ENCODE measurements at regions not wholly inside any gene's neighbourhood (a gene's known extent, or its start where the extent isn't known, plus 50 kb on each side); places are given as distances from the start of the nearest gene placed in this dataset.
A peak's percentile ranks its signal among the peaks of the same experiment; 100 is the strongest.

GRCh38 chrX:125103693-125104092, 216.0 kb upstream of the TEX13C start:
- Mint-ChIP-seq H3K4me3 (no peak overlapping the region), H3K27me3 (ENCODE audit: insufficient read depth) (no peaks in the 10 kb centered on the region), H3K36me3 (ENCODE audit: low read depth) (no peaks in the 10 kb centered on the region), H3K4me1 (peaks cover 5% of the 10 kb centered on the region), H3K9me3 (no peaks in the 10 kb centered on the region), H3K27ac (no peak overlapping the region)
- 94% methylated on average over 8 of the region's 11 CpGs; no CpG with 5 or more reads in 1 of the 2 experiments for WGBS, 2 experiments (ENCODE audit: insufficient coverage in 1 of 2, insufficient read length in 1 of 2)
- no peaks in the 10 kb centered on the region for H3K36me3 ChIP-seq (ENCODE audit: control insufficient read depth, insufficient read depth, low read length)
- no peak for DNase-seq
- no peak for TF ChIP-seq CTCF (conservative IDR thresholded peaks at IDR 0.05)
- H3K9me3 ChIP-seq (ENCODE audit: control insufficient read depth, low read length) = no peaks in the 10 kb centered on the region
- no peak overlapping the region for H3K9ac ChIP-seq (ENCODE audit: extremely low read depth, low read length, poor library complexity, severe bottlenecking)
- H3K4me1 ChIP-seq (ENCODE audit: control insufficient read depth, insufficient read depth, low read length) = no peaks in the 10 kb centered on the region
- no peaks in the 10 kb centered on the region for H3K27me3 ChIP-seq (ENCODE audit: control insufficient read depth, insufficient read depth, low read length, poor library complexity, severe bottlenecking)
- H3K4me3 ChIP-seq (ENCODE audit: low read length) = no peak overlapping the region
- H3K27ac ChIP-seq (ENCODE audit: low read depth, low read length) = no peak overlapping the region

DNA sequence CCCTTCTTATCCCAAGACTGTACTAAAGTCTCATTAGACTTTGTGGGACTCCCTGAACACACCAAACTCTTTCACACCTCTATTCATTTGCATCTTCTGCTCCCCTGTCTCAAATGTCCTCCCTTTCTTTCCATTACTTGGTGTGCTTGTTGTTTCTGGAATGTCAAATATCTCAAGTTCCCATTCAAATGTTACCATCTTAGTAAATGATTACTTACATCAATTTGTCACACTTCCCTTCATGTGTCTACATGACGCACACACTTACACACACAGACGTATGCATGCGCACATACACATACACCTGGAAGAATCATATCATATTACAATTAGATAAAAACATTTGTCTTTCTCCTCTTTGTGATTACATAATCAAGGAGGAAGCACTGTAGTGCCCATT, 210.8 kb upstream of the TEX13C start:
- H3K36me3 Mint-ChIP-seq (ENCODE audit: low read depth) = no peaks in the 10 kb centered on the region
- no peaks in the 10 kb centered on the region for H3K4me1 ChIP-seq (ENCODE audit: control insufficient read depth, insufficient read depth, low read length)
- H3K27me3 ChIP-seq (ENCODE audit: control insufficient read depth, insufficient read depth, low read length, poor library complexity, severe bottlenecking) = no peaks in the 10 kb centered on the region
- no peak overlapping the region for H3K27ac Mint-ChIP-seq
- no peaks in the 10 kb centered on the region for H3K36me3 ChIP-seq (ENCODE audit: control insufficient read depth, insufficient read depth, low read length)
- H3K4me1 Mint-ChIP-seq = peaks cover 5% of the 10 kb centered on the region
- H3K9me3 ChIP-seq (ENCODE audit: control insufficient read depth, low read length) = no peaks in the 10 kb centered on the region
- no peak overlapping the region for H3K4me3 Mint-ChIP-seq
- H3K9ac ChIP-seq (ENCODE audit: extremely low read depth, low read length, poor library complexity, severe bottlenecking) = no peak overlapping the region
- H3K27me3 Mint-ChIP-seq (ENCODE audit: insufficient read depth) = peaks cover 12% of the 10 kb centered on the region
- TF ChIP-seq CTCF (conservative IDR thresholded peaks at IDR 0.05) = no peak
- DNase-seq = no peak
- no peaks in the 10 kb centered on the region for H3K9me3 Mint-ChIP-seq
- H3K27ac ChIP-seq (ENCODE audit: low read depth, low read length) = no peak overlapping the region
- no peak overlapping the region for H3K4me3 ChIP-seq (ENCODE audit: low read length)
- 94% methylated on average over 3 of the region's 3 CpGs; no CpG with 5 or more reads in 1 of the 2 experiments for WGBS, 2 experiments (ENCODE audit: insufficient coverage in 1 of 2, insufficient read length in 1 of 2)

- no peaks in the 10 kb centered on the region for H3K27me3 Mint-ChIP-seq (ENCODE audit: insufficient read depth)
- Histone ChIP-seq H3K9me3 (ENCODE audit: control insufficient read depth, low read length) (no peaks in the 10 kb centered on the region), H3K36me3 (ENCODE audit: control insufficient read depth, insufficient read depth, low read length) (no peaks in the 10 kb centered on the region), H3K4me3 (ENCODE audit: low read length) (no peak overlapping the region), H3K9ac (ENCODE audit: extremely low read depth, low read length, poor library complexity, severe bottlenecking) (no peak overlapping the region), H3K27me3 (ENCODE audit: control insufficient read depth, insufficient read depth, low read length, poor library complexity, severe bottlenecking) (no peaks in the 10 kb centered on the region), H3K4me1 (ENCODE audit: control insufficient read depth, insufficient read depth, low read length) (no peaks in the 10 kb centered on the region), H3K27ac (ENCODE audit: low read depth, low read length) (no peak overlapping the region)
- peaks cover 4% of the 10 kb centered on the region for H3K4me1 Mint-ChIP-seq
- no peak for DNase-seq
- TF ChIP-seq CTCF (conservative IDR thresholded peaks at IDR 0.05) = peak; percentile 76
- peaks cover 2% of the 10 kb centered on the region for H3K9me3 Mint-ChIP-seq
- no peak overlapping the region for H3K27ac Mint-ChIP-seq
- peaks cover 2% of the 10 kb centered on the region for H3K36me3 Mint-ChIP-seq (ENCODE audit: low read depth)
- no peak overlapping the region for H3K4me3 Mint-ChIP-seq
These were observed 188.5 kb upstream of the TEX13C start for GRCh38 chrX:125131164-125131563.

Measured in endodermal cell (in vitro differentiated cells).